GM03348 (cell line): ENCODE measurements at regions not wholly inside any gene's neighbourhood (a gene's known extent, or its start where the extent isn't known, plus 50 kb on each side); places are given as distances from the start of the nearest gene placed in this dataset.
"Not testable (repeated sequence)": the region's sequence is repeated elsewhere in the genome, so short reads cannot be mapped to it uniquely, and the experiment has no call there.

Experiments
- DNase-seq: peaks from one replicate; pipeline ENCODE4 v3.0.0; 2012; ENCODE audit warnings: low spot score

DNA sequence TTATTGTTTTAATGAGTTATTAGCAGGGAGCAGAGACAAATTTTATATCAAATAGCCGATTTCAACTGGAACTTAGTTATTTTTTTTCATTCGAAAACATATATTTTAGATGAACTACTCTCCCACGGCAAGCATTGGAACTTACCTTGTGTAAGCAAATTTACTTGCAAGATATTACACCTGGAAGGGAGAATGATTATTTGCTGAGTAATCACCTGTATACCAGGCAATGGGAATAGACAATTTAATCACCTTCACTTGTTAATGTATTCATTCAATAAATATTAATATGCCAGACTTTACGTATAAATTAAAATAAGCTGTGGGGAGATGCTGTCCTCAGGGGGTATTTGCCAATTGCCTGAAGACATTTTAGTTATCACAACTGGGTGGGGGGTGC is 1069.9 kb upstream of the CHAC2 start:
- no peak for DNase-seq

DNA sequence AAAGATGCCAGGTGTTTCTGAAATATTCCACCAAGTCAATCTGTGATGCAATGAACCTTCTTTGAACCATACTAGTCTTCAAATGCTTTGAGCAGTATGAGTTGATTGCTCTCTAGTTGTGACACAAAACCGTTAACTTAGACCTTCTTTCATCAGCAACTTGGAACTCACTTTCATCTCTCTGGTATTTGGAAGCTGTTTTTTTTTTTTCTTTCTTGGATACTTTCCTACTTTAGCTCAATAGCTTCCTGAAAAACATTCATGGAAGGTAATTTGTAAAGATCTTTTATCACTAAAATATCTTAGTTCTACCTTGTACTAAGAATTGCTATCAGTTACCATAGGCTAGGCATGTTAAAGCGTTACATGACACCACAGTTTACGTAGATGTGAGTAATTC is 1071.9 kb upstream of the CHAC2 start:
- DNase-seq = no peak

DNA sequence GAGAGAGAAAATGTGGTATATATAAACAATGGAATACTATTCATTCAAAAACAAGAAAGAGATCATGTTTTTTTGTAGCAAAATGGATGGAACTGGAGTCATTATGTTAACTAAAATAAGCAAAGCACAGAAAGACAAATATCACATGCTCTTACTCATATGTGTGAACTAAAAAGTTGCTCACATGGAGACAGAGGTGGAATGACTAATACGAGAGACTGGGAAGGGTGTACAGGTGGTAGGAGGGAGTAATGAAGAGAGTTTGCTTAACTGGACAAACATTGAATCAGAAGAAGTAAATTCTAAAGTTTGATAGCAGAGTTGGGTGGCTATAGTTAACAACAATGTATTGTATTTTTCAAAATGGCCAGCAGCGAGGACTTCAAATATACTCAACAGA is 1080.7 kb upstream of the CHAC2 start:
- no peak for DNase-seq

DNA sequence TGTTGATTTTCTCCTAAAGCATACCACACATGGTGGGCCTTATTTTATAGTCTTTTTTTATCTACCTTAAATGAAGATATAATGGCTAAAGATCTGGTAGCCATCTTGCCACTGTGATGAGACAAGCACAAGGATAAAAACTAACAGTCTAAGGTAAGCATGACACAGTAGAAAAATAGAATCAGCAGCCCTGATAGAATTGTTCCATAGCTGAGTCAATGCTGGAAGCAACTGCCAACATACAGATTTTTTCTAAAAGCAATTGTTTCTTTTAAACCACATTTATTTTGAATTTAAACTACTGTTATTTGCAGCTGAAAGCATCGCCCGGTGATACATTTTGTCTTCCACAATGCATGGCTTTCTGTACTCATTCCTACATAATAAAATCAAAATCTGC is 1091.5 kb upstream of the CHAC2 start:
- DNase-seq = no peak

DNA sequence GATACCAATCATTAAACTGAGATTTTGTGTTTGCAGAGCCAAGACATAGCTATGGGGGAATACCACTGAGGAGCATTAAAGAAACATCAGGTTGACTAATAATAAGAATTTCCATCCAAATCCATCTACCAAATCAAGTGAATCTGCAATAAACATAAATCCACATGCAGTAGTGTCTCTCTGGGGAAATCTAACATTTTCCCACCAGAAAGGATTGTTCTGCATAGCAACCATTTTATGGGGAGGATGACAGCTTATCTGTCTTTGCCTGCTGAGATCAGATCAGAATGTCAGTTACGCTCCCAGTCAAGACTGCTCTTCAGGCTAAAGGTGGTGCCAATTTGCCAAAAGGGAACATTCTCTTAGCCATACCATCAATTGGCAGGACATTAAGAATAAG is 1098.9 kb upstream of the CHAC2 start:
- DNase-seq = no peak

DNA sequence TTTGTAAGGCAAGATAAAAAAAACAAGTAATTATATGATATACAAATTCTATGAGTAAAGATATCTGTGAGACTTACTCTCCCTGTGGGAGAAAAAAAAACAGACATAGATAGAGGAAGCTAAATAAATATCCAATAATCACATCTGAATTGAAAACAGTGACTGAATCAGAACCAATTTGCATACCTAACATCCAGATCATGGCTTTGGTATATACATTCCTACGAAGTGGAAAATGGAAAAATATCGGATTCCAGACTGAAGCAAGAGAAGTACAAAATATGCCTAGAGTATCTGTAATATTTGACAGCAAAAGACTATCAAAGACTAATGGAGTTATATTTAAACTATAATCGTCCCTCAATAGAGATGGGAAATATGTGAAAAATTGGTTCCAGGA is 1108.1 kb upstream of the CHAC2 start:
- DNase-seq = no peak

DNA sequence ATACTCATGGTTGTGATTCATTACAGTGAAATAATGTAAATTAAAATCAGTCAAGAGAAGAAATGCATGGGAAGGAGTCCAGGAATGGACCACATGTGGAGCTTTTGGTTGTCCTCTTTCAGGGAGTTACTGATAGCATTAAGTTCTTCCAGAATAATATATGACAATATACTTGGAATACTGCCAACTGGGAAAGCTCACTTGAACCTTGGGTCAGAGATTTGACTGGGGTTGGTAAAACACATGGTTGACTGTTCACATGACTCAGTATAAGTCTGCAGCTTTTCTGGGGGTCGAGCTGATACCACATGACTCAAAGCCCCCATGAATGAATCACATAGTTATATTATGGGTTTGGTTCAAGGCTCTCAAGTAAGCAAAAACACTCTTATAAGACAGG is 1109.0 kb upstream of the CHAC2 start:
- DNase-seq = peak; percentile 8

DNA sequence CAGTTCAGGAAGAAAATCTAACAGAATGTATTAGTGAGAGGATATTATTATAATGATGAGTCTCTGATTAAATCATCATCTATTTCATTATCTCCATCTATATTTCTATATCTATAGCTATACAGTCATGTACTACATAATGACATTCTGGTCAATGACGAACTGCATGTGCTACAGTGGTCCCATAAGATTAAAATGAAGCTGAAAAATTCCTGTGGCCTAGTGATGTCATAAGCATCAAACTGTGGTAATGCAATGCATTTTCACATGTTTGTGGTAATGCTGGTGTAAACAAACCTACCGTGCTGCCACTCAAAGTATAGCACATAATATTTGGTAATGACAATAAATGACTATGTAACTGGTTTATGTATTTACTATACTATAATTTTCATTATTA is 1127.9 kb upstream of the CHAC2 start:
- no peak for DNase-seq

- DNase-seq = no peak
These were observed 1135.1 kb upstream of the CHAC2 start for GRCh38 chr2:52632543-52632942.

DNA sequence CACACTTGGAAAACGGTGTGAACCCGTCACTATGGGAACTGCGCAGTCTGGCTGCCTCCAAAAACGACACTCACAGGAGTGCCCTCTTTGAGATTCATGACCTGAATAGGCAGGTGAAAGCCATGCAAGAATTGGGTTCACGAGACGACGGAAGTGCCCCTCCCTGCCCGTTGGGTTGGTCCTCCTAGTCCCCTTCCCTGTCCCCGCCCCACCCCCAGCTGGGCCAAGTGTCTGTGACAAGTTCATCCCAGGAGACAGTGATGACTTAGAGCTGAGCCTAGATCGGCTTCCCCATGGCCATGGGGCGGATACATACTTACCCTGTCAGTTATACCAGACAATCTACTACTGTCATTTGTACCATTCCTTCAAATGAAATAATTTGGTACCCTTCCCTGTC is 1137.7 kb upstream of the CHAC2 start:
- no peak for DNase-seq

- no peak for DNase-seq
These were observed 1138.1 kb upstream of the CHAC2 start for GRCh38 chr2:52629531-52629930.

GRCh38 chr2:52622266-52622665 is 1145.3 kb upstream of the CHAC2 start:
- DNase-seq = no peak

GRCh38 chr2:52613064-52613463 is 1154.5 kb upstream of the CHAC2 start:
- DNase-seq = peak; percentile 5

GRCh38 chr2:52611759-52612158 is 1155.8 kb upstream of the CHAC2 start:
- DNase-seq = no peak

GRCh38 chr2:52608030-52608429 is 1159.6 kb upstream of the CHAC2 start:
- no peak for DNase-seq

GRCh38 chr2:52597346-52597745 is 1170.3 kb upstream of the CHAC2 start:
- no peak for DNase-seq

DNA sequence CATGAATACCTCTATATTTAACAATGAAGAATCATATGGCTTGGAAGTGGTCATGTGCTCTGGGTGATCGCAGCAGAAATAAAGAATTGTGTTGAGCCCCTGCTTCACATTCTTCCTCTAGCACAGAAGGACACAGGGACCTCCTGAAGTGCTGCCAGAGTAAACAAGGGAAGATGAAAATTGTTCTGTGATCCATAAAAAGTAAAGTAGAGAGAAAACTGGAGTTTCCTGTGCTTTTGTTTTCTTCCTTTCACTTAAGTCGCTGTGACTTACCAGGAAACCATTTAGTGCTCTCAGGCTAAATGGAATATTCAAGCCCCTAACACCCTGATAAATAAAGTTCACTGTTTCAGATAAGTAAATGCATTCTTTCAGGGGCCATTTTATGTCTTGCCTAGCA is 1173.6 kb upstream of the CHAC2 start:
- DNase-seq = no peak

DNA sequence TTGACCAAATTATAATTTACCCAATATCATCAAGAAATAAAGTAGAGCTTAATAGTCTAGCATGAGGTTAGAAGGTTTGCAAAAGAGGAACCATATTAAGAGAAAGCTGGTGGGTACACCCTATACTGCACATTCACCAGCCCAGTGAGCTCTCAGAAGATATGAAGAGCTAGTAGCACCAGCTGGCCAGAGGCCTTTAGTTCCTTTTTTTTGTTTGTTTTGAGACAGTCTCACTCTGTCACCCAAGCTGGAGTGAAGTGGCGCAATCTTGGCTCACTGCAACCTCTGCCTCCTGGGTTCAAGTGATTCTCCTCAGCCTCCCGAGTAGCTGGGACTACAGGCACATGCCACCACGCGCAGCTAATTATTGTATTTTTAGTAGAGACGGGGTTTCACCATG is 1183.5 kb upstream of the CHAC2 start:
- not testable (repeated sequence) for DNase-seq

GRCh38 chr2:52572469-52572894 is 1195.1 kb upstream of the CHAC2 start:
- DNase-seq = no peak

DNA sequence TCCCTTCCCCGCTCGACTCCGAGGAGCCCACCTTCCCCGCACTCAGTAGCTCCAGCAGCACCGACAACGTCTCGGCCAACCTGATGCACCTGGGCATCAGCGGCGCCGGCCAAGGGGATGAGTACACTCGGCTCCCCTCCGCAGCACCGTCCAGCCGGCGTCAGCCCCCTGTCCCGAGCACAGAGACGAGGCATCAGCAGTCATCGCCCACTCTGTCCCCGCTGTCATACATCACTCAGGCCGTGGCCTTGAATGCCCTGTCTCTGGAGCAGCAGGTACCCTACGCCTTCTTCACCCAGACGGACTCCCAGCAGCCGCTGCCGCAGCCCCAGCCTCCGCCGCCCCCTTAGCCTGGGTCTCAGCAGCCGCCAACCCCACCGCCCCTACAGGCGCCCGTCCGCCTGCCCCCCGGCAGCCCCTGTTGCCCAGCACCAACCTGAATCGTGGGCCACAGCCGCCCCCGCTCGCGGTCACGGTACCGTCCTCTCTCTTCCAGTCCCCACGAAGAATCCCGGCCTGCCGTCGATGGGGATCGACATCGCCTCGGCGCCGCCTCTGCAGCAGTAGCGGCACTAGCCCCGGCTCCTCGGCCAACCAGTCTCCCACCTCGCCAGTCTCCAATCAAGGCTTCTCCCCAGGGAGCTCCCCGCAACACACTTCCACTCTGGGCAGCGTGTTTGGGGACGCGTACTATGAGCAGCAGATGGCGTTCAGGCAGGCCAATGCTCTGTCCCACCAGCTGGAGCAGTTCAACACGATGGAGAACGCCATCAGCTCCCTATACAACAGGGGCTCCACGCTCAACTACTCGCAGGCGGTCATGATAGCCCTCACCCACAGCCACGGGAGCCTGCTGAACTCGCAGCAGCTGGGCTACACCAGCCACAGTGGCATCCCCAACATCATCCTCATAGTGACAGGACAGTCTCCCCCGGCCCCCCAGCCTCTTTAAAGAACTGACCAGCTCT is 1195.9 kb upstream of the CHAC2 start:
- DNase-seq = no peak

DNA sequence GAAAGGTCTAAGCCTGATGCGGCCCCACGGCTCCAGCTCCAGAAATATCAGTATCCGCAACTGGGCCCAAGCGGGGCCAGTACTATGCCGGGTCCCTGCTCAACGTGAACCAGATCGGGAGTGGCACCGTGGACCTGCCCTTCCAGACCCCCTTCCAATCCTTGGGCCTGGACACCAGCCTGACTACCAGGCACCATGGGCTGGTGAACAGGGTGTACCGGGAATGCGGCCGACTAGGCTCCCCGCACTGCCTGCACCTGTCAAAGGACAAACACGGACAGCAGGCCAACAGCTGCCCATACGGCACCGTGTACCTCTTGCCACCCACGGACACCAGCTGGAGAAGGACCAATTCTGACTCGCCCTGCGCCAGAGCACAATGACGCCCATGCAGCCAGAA is 1196.9 kb upstream of the CHAC2 start:
- no peak for DNase-seq

DNA sequence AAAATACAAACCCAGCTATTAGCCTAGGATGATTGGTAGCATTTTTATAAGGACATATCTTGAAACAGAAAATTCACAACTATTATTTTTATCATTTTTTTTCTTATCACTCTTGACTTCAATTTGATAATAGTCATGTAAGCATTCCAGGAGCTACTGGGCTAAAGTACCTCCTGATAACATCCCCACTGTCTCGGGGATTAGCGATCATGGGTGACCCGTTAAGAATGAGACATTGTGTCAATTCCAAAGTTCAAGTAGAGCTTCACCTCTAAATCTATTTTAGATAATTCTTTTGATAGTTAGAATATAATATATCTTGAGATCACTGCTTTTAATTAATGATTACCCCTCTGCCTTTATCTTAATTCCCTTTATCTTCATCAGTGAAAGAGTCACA is 1204.5 kb upstream of the CHAC2 start:
- DNase-seq = no peak

- DNase-seq = no peak
These were observed 1209.3 kb upstream of the CHAC2 start for GRCh38 chr2:52558265-52558664.

GRCh38 chr2:52542297-52542696 is 1225.3 kb upstream of the CHAC2 start:
- no peak for DNase-seq
